ENCODE measurements at regions not wholly inside any gene's neighbourhood (a gene's known extent, or its start where the extent isn't known, plus 50 kb on each side); places are given as distances from the start of the nearest gene placed in this dataset.

DNA sequence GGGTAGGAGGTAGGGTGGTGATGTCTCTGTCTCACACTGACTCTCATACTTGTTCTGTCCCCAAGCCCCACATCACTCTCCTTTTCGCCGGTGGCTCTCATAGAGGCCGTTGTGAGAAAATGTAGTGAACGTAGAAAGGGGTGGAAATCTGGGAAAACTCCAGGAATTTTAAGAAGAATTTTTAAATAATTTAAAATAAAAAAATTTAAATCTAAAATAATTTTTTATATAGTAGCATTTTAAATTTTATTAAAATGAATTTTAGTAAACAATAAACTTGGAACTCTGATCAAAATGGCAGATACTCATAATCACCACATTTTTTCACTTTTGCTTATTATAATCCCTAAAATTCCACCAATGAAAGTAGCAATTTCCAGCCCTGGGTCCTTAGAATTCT is 473.6 kb upstream of the ZFHX3 start:
- TF ChIP-seq, protein P1, sequence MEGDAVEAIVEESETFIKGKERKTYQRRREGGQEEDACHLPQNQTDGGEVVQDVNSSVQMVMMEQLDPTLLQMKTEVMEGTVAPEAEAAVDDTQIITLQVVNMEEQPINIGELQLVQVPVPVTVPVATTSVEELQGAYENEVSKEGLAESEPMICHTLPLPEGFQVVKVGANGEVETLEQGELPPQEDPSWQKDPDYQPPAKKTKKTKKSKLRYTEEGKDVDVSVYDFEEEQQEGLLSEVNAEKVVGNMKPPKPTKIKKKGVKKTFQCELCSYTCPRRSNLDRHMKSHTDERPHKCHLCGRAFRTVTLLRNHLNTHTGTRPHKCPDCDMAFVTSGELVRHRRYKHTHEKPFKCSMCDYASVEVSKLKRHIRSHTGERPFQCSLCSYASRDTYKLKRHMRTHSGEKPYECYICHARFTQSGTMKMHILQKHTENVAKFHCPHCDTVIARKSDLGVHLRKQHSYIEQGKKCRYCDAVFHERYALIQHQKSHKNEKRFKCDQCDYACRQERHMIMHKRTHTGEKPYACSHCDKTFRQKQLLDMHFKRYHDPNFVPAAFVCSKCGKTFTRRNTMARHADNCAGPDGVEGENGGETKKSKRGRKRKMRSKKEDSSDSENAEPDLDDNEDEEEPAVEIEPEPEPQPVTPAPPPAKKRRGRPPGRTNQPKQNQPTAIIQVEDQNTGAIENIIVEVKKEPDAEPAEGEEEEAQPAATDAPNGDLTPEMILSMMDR (IDR thresholded peaks at IDR 0.05): no peak
- TF ChIP-seq POLR2A (IDR thresholded peaks at IDR 0.05): no peak
- TF ChIP-seq EP300 (IDR thresholded peaks at IDR 0.05): no peak

Data from tibial nerve (tissue), 4 donors.